ENCODE measurements at regions not wholly inside any gene's neighbourhood (a gene's known extent, or its start where the extent isn't known, plus 50 kb on each side); places are given as distances from the start of the nearest gene placed in this dataset.

GRCh38 chr2:35790292-35790691 lies 565.3 kb upstream of the CRIM1 start:
- no peaks in the 10 kb centered on the region for H4K20me1 ChIP-seq (replicated peaks in 1 of 2; ENCODE audit: control insufficient read depth in 1 of 2, insufficient read depth in 2 of 2, low read length in 2 of 2)
- H4K91ac ChIP-seq (replicated peaks; ENCODE audit: insufficient read length, low read length): no peak overlapping the region
- ChIA-PET CTCF (ENCODE audit: partially characterized antibody) (no interaction called here), POLR2A (ENCODE audit: partially characterized antibody) (no interaction called here)
- H2AFZ ChIP-seq (ENCODE audit: low read length): no peak overlapping the region
- no peak overlapping the region for H3K27ac ChIP-seq (ENCODE audit: low read depth, low read length)
- H3K36me3 ChIP-seq (ENCODE audit: control insufficient read depth in 2 of 4, insufficient read depth in 4 of 4, low read length in 3 of 4): no peaks in the 10 kb centered on the region
- H3K4me2 ChIP-seq (ENCODE audit: insufficient read depth in 1 of 2, low read depth in 2 of 2, low read length in 2 of 2): no peak overlapping the region
- FAIRE-seq (no peak), DNase-seq (ENCODE audit: low read depth in 1 of 2, low spot score in 2 of 2) (no peak)
- H3K14ac ChIP-seq (ENCODE audit: insufficient read length): no peak overlapping the region
- H2BK12ac ChIP-seq (ENCODE audit: low read depth, low read length): no peak overlapping the region
- no peaks in the 10 kb centered on the region for H3K27me3 ChIP-seq (replicated peaks in 1 of 4; ENCODE audit: control insufficient read depth in 3 of 4, extremely low read depth in 1 of 4, insufficient read depth in 3 of 4, low read length in 3 of 4)
- no peaks in the 10 kb centered on the region for H3K23me2 ChIP-seq (ENCODE audit: low read depth, low read length)
- H3K4me3 ChIP-seq (ENCODE audit: extremely low read depth in 1 of 4, insufficient read depth in 2 of 4, low read depth in 3 of 4, low read length in 4 of 4): no peak overlapping the region
- no peak overlapping the region for H4K5ac ChIP-seq (ENCODE audit: insufficient read length, low read depth, low read length)
- no peak overlapping the region for H2BK15ac ChIP-seq (ENCODE audit: low read length)
- no peaks in the 10 kb centered on the region for H3K79me2 ChIP-seq (ENCODE audit: control insufficient read depth in 1 of 2, insufficient read depth in 2 of 2, low read length in 2 of 2)
- H2BK120ac ChIP-seq (replicated peaks; ENCODE audit: low read depth, low read length): no peak overlapping the region
- H3K18ac ChIP-seq (ENCODE audit: extremely low read depth, low read length): no peak overlapping the region
- no peaks in the 10 kb centered on the region for H3K79me1 ChIP-seq (ENCODE audit: low read depth, low read length)
- no peak overlapping the region for H2BK20ac ChIP-seq (ENCODE audit: low read length)
- H2BK5ac ChIP-seq (ENCODE audit: low read depth, low read length): no peak overlapping the region
- H3K4me1 ChIP-seq (replicated peaks in 1 of 4; ENCODE audit: control insufficient read depth in 3 of 4, insufficient read depth in 4 of 4, low read length in 3 of 4): peaks cover 0 to 2% (median 0%) of the 10 kb centered on the region in 4 experiments; a peak in 1 of 7 replicates
- H3K56ac ChIP-seq (replicated peaks; ENCODE audit: insufficient read length, low read depth, low read length): no peak overlapping the region
- no peak overlapping the region for H3K9ac ChIP-seq (replicated peaks in 1 of 4; ENCODE audit: extremely low read depth in 1 of 4, low read depth in 3 of 4, low read length in 3 of 4)
- no peak overlapping the region for H3K4ac ChIP-seq (replicated peaks; ENCODE audit: insufficient read length, low read depth, low read length)
- whole genome bisulfite sequencing, 2 experiments (ENCODE audit: extremely low coverage in 1 of 2, insufficient coverage in 1 of 2, insufficient read length in 1 of 2, insufficient replicate concordance in 2 of 2, low coverage in 1 of 2, low lambda C conversion rate in 2 of 2, missing lambda C conversion rate in 1 of 2): 75% methylated on average over 5 of the region's 5 CpGs; no CpG with 5 or more reads in 1 of the 2 experiments
- H4K8ac ChIP-seq (ENCODE audit: extremely low read depth, insufficient read depth, low read length): no peak overlapping the region; the same call in 1 of the 2 replicates
- peaks cover 16 to 18% of the 10 kb centered on the region in 2 experiments for H3K9me3 ChIP-seq (ENCODE audit: insufficient read depth in 2 of 2, low read depth in 1 of 2, low read length in 1 of 2)
- H3K23ac ChIP-seq (ENCODE audit: insufficient read length): no peak overlapping the region
- H2AK5ac ChIP-seq (ENCODE audit: low read depth, low read length): no peak overlapping the region
- no peak for TF ChIP-seq CHD7 (IDR thresholded peaks at IDR 0.05; ENCODE audit: insufficient replicate concordance, low read length)

Data from H1 (cell line).